ENCODE measurements at regions not wholly inside any gene's neighbourhood (a gene's known extent, or its start where the extent isn't known, plus 50 kb on each side); places are given as distances from the start of the nearest gene placed in this dataset.

DNA sequence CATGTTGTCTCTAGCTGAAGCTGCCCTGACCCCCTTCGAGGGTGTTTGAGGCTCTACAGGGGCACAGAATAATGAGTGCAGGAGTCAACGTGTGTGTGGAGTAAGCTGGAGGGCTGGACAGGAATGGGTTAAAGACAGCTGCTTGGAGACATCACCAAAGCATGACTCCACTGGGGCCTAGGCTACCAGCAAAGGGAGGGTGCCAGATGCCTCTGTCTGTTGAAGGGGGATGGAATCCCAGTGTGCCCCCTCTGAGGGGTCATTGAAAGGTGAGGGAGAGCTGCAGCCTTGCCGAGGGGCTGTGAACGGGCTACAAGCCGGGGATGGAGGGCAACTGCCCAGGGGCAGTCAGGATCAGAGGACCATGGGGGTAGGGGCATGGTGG lies 51.7 kb upstream of the PODXL start:
- no peaks in the 10 kb centered on the region for H3K79me1 ChIP-seq (ENCODE audit: low read depth in 1 of 2, low read length in 2 of 2)
- H3K4me2 ChIP-seq (ENCODE audit: low read depth, low read length): no peak overlapping the region
- dilution Hi-C loops (cut with HindIII; ENCODE audit: low sequenced_read_pairs, unreplicated experiment) (no loop called here), intact Hi-C loops (cut with micrococcal nuclease) (no loop called here), in situ Hi-C loops (cut with MboI; ENCODE audit: low sequenced_read_pairs) (no loop called here)
- H4K91ac ChIP-seq (ENCODE audit: insufficient read depth, low read depth, low read length): no peak overlapping the region
- H2BK20ac ChIP-seq (ENCODE audit: low read depth, low read length): no peak overlapping the region
- ATAC-seq (ENCODE audit: low read depth) (no peak), DNase-seq (no peak)
- H2BK5ac ChIP-seq (ENCODE audit: low read depth, low read length, poor library complexity, severe bottlenecking): no peak overlapping the region
- H3K9ac ChIP-seq (ENCODE audit: low read depth, low read length): no peak overlapping the region
- no peak overlapping the region for H3K14ac ChIP-seq (replicated peaks; ENCODE audit: low read depth, low read length)
- H3K27me3 ChIP-seq (ENCODE audit: control insufficient read depth, insufficient read depth, low read length): peaks cover 8% of the 10 kb centered on the region; the same call in 1 of the 2 replicates
- H2AK9ac ChIP-seq (replicated peaks; ENCODE audit: low read depth, low read length, poor library complexity): no peak overlapping the region
- no TSS peak for BruUV-seq (replicated peaks)
- no peaks in the 10 kb centered on the region for H4K20me1 ChIP-seq (ENCODE audit: insufficient read depth, low read length)
- POLR2A ChIA-PET (ENCODE audit: unreplicated experiment): no interaction called here
- no peak overlapping the region for H3K4ac ChIP-seq (ENCODE audit: low read depth, low read length)
- no peaks in the 10 kb centered on the region for H3K9me3 ChIP-seq (ENCODE audit: control insufficient read depth, insufficient read depth, low read length)
- H2BK120ac ChIP-seq (ENCODE audit: low read depth, low read length): no peak overlapping the region
- H3K9me1 ChIP-seq (ENCODE audit: insufficient read depth, low read length): peaks cover 12% of the 10 kb centered on the region; the same call in 1 of the 2 replicates
- H3K27ac ChIP-seq (ENCODE audit: insufficient read depth, low read length): no peak overlapping the region
- H3K18ac ChIP-seq (ENCODE audit: low read depth, low read length): no peak overlapping the region
- H3K23ac ChIP-seq (ENCODE audit: low read depth, low read length): no peak overlapping the region
- no peak overlapping the region for H3K4me3 ChIP-seq (ENCODE audit: insufficient read depth, low read depth, low read length)
- no peak overlapping the region for H4K8ac ChIP-seq (ENCODE audit: low read depth in 2 of 2, low read length in 2 of 2)
- CTCF ChIA-PET: no interaction called here
- WGBS, 2 experiments (ENCODE audit: extremely low coverage in 2 of 2, insufficient read length in 1 of 2): 16% methylated on average over 2 of the region's 5 CpGs; no CpG with 5 or more reads in 1 of the 2 experiments
- no peak overlapping the region for H2BK15ac ChIP-seq (ENCODE audit: low read depth, low read length)
- no peak overlapping the region for H3K56ac ChIP-seq (ENCODE audit: extremely low read depth, insufficient read depth, low read length)
- H3K4me1 ChIP-seq (ENCODE audit: control insufficient read depth, insufficient read depth, low read length): peaks cover 1% of the 10 kb centered on the region; the same call in 1 of the 2 replicates
- no peak for TF ChIP-seq RAD21 (IDR thresholded peaks at IDR 0.05; ENCODE audit: low read length)
- no peak for TF ChIP-seq NFE2L2 (IDR thresholded peaks at IDR 0.05; ENCODE audit: low read depth, low read length)
- TF ChIP-seq, protein P1, sequence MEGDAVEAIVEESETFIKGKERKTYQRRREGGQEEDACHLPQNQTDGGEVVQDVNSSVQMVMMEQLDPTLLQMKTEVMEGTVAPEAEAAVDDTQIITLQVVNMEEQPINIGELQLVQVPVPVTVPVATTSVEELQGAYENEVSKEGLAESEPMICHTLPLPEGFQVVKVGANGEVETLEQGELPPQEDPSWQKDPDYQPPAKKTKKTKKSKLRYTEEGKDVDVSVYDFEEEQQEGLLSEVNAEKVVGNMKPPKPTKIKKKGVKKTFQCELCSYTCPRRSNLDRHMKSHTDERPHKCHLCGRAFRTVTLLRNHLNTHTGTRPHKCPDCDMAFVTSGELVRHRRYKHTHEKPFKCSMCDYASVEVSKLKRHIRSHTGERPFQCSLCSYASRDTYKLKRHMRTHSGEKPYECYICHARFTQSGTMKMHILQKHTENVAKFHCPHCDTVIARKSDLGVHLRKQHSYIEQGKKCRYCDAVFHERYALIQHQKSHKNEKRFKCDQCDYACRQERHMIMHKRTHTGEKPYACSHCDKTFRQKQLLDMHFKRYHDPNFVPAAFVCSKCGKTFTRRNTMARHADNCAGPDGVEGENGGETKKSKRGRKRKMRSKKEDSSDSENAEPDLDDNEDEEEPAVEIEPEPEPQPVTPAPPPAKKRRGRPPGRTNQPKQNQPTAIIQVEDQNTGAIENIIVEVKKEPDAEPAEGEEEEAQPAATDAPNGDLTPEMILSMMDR (conservative IDR thresholded peaks at IDR 0.05; ENCODE audit: low read depth, low read length): no peak
- no peak overlapping the region for H2AK5ac ChIP-seq (ENCODE audit: low read depth, low read length)
- H4K5ac ChIP-seq (ENCODE audit: low read depth, low read length): no peak overlapping the region
- no peaks in the 10 kb centered on the region for H3K36me3 ChIP-seq (ENCODE audit: control insufficient read depth, insufficient read depth, low read length)
- no peak overlapping the region for H2AFZ ChIP-seq (replicated peaks; ENCODE audit: low read length, poor library complexity)

Data from IMR-90 (cell line).